Fibroblast of skin of left biceps (primary cell): ENCODE measurements at regions not wholly inside any gene's neighbourhood (a gene's known extent, or its start where the extent isn't known, plus 50 kb on each side); places are given as distances from the start of the nearest gene placed in this dataset.
A peak's percentile ranks its signal among the peaks of the same experiment; 100 is the strongest.

Experiments
- DNase-seq, 2 experiments: peaks; one replicate each; pipeline ENCODE4 v3.0.0-alpha.2; 2013; ENCODE audit warnings: low read depth in 2 of 2

- DNase-seq = no peak
These were observed 111.0 kb upstream of the PDE3A start for GRCh38 chr12:20257311-20257710.

GRCh38 chr12:20259786-20260185 lies 108.6 kb upstream of the PDE3A start:
- DNase-seq = no peak

- no peak for DNase-seq
These were observed 107.5 kb upstream of the PDE3A start for GRCh38 chr12:20260851-20261250.

- no peak for DNase-seq
These were observed 106.2 kb upstream of the PDE3A start for GRCh38 chr12:20262119-20262518.

GRCh38 chr12:20264026-20264425 lies 104.3 kb upstream of the PDE3A start:
- no peak for DNase-seq

- no peak for DNase-seq
These were observed 103.7 kb upstream of the PDE3A start for GRCh38 chr12:20264608-20265114.

GRCh38 chr12:20268121-20268732 lies 100.1 kb upstream of the PDE3A start:
- no peak for DNase-seq

- DNase-seq = no peak
These were observed 99.6 kb upstream of the PDE3A start for GRCh38 chr12:20268771-20269170.

GRCh38 chr12:20269337-20270067 lies 98.8 kb upstream of the PDE3A start:
- no peak for DNase-seq

- no peak for DNase-seq
These were observed 97.8 kb upstream of the PDE3A start for GRCh38 chr12:20270557-20270956.

- no peak for DNase-seq
These were observed 96.2 kb upstream of the PDE3A start for GRCh38 chr12:20272161-20272560.

GRCh38 chr12:20272801-20273200 lies 95.5 kb upstream of the PDE3A start:
- DNase-seq = no peak

- no peak for DNase-seq
These were observed 94.3 kb upstream of the PDE3A start for GRCh38 chr12:20274008-20274407.

- DNase-seq = no peak
These were observed 90.1 kb upstream of the PDE3A start for GRCh38 chr12:20278276-20278675.

- DNase-seq = no peak
These were observed 87.8 kb upstream of the PDE3A start for GRCh38 chr12:20280515-20280914.

GRCh38 chr12:20282401-20282800 lies 85.9 kb upstream of the PDE3A start:
- peak; percentile 25 to 33 for DNase-seq

- DNase-seq = no peak
These were observed 84.9 kb upstream of the PDE3A start for GRCh38 chr12:20283482-20283881.

GRCh38 chr12:20289520-20289919 lies 78.8 kb upstream of the PDE3A start:
- DNase-seq = no peak

- DNase-seq = no peak
These were observed 67.9 kb upstream of the PDE3A start for GRCh38 chr12:20300457-20300856.

- DNase-seq = no peak
These were observed 62.9 kb upstream of the PDE3A start for GRCh38 chr12:20305470-20305869.

GRCh38 chr12:20309504-20310148 lies 58.7 kb upstream of the PDE3A start:
- no peak for DNase-seq

GRCh38 chr12:20314328-20314727 lies 54.0 kb upstream of the PDE3A start:
- peak; percentile 19 to 41 for DNase-seq

GRCh38 chr12:20317554-20317953 lies 50.8 kb upstream of the PDE3A start:
- DNase-seq = no peak
